GM21447 (cell line): ENCODE measurements at regions not wholly inside any gene's neighbourhood (a gene's known extent, or its start where the extent isn't known, plus 50 kb on each side); places are given as distances from the start of the nearest gene placed in this dataset.
A peak's percentile ranks its signal among the peaks of the same experiment; 100 is the strongest.
"Not testable (repeated sequence)": the region's sequence is repeated elsewhere in the genome, so short reads cannot be mapped to it uniquely, and the experiment has no call there.

Experiments used
- ATAC-seq: cut with Tn5 transposase; IDR thresholded peaks from one replicate; pipeline ENCODE4 v1.9.1; 2021; ENCODE audit not compliant: unreplicated experiment

- not testable (repeated sequence) for ATAC-seq
These were observed 95.5 kb upstream of the PLEKHM1 start for GRCh38 chr17:45585794-45586650.

DNA sequence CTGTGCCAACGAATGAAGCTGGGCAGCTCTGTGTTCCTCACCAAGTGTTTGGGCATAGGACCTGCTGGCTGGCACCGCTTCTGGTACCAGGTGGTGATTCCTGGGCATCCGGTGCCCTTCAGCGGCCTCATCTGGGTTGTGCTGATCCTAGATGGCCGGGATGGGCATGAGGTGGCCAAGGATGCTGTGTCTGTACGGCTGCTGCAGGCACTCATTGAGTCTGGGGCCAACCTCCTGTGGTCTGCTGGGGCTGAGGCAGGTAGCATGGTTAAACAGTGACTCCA, 96.1 kb upstream of the PLEKHM1 start:
- not testable (repeated sequence) for ATAC-seq

DNA sequence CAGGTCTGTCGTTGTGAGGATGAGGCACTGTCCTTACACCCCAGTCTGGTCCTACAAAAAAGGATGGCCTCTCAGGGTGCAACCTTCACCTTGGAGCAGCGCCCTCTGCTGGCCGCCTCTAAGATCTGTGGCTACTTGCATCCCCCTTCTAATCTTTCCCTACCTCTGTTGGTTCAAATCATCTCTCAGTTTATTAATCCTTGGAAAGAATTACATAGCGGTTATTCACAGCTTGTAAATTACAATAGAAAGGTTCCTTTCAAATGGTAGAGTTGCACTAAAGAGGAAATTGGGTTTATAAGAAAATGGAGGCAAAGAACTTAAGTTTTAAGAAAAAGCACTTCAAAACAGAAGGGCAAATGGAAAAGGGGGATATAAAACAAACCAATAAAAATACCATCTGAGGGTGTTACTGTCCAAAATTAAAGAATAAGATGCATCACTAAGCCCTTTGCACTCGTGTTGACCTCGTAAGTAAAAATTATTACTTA, 102.0 kb upstream of the PLEKHM1 start:
- ATAC-seq, result not testable (repeated sequence)

- ATAC-seq, result not testable (repeated sequence)
These were observed 105.8 kb upstream of the PLEKHM1 start for GRCh38 chr17:45596347-45596746.

DNA sequence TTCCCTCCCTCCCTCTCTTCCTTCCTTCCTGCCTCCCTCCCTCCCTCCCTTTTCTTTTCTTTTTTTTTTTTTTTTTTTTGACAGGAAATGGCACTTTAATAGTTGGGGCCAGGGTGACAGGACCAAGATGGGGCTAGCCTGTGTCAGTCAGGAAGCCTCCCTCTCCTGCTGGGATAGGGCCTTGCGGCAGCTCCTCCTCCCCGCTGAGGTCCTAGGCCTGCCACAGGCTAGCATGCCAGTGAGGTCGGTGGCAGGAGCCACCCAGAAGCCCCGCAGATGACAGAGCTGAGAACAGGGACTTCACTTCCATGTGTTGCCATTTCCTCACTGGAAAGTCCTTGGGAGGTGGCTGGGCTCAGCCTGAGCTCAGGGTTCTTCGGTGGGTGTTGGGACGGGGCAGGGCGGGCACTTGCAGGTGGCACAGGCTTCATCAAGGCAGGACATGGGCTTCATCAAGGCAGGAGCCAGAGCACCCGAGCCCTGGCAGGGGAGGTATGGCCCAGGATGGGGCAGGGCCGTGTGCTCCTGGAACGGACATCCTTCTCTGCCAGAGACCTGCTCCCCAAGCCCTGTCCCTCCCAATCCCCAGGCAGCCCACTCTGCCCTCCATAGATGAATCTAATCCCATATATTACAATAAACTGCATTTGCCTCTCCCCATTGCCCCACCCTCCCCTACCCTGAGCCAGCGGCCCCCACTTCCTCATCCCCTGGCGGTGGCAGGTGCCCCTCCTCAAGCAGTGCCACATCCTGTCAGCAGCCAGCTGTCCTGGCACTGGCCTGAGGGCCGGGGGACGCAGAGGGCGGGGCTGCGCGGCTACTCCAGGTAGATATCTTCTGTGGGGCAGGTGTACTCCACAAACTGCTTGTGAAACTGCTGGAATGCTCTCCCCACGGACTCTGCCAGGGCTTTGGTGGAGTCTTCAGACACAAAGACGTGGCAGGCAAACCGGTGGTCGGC, 109.8 kb upstream of the PLEKHM1 start:
- not testable (repeated sequence) for ATAC-seq

DNA sequence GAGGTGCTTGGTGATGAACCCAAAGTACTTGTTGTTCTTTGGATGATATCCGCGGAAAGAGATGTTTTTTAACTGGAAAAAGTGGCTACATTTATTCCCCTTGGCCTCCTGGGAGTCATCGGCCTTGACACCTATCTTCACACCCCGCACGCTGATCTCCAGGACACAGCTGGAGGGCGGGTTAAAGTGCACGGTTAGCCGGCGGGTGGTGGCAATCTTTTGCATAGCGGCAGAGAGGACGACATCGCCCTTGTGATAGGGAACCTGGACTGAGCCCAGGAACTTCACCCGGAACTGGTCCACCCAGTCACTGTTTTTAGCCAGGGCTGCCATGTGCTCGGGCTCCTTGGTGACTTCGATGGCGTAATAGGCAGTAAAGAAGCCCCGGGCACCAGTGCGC, 110.5 kb upstream of the PLEKHM1 start:
- not testable (repeated sequence) for ATAC-seq

- ATAC-seq, result not testable (repeated sequence)
These were observed 111.4 kb upstream of the PLEKHM1 start for GRCh38 chr17:45601605-45602539.

DNA sequence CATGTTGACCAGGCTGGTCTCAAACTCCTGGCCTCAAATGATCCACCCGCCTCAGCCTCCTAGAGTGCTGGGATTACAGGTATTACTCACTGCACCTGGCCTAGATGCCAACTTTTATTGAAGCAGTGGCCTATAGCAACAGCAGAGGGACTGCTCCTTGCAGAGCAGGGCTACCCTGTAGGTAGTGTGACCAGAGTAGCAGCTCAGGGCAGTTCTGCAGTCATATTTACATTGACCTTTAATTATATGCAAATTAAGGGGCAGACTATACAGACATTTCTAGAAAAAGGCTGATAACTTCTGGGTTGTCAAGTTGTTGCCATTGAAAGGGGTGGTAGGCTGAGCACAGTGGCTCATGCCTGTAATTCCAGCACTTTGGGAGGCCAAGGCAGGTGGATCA, 115.2 kb upstream of the PLEKHM1 start:
- not testable (repeated sequence) for ATAC-seq

GRCh38 chr17:45619984-45620405, 129.5 kb upstream of the PLEKHM1 start:
- peak; percentile 98 for ATAC-seq

DNA sequence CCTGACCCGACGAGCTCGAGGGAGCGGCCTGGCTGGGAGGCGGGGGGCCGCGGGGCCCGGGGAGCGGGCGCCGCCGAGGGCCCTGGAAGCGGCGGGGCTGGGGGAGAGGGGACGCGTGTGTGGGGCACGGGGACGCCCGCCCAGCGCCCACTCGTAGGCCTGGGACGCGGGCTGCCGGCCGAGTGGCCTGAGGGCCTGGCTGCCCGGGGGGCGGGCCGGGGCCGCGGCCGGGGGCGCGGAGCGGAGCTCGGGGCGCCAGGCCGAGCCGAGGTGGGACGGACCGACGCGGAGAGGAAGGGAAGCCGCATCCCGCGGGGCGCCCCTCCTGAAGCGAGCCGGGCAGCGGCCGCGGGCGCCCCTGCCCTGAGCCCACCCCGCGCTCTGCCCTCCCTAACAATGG, 129.9 kb upstream of the PLEKHM1 start:
- ATAC-seq, result peak; percentile 36

- ATAC-seq, result not testable (repeated sequence)
These were observed 130.6 kb upstream of the PLEKHM1 start for GRCh38 chr17:45621087-45621486.

DNA sequence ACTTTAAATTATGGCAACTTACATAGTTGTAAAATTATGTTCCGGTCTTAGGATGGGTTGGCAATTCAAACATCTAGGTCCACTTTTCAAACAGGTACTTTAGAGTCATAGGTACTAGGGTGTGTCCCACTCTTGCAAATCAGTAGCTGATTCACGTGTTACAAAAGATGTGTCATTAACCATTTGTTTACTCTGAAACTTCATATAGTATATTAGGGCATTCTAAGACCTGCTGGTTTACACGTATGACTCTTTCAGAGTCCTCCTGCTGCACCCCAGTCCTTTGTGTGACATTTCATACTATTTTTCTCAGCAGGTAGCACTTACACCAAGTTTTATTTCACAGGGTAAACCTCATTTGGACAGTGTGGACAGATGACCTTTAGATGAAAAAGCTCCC, 131.8 kb upstream of the PLEKHM1 start:
- not testable (repeated sequence) for ATAC-seq

DNA sequence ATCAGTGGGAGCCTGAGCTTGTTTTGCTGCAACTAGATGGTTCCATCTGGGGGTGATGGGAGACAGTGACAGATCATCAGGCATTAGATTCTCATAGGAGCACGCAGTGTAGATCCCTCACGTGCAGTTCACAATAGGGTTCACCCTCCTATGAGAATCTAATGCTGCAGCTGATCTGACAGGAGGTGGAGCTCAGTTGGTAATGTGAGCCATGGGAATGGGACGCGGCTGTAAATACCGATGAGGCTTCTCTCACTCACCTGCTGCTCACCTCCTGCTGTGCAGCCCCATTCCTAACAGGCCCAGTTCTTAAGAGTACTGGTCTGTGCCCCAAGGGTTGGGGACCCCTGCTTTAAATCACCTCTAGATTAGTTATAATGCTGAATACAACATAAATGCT, 137.5 kb upstream of the PLEKHM1 start:
- ATAC-seq, result no peak

- ATAC-seq, result no peak
These were observed 141.4 kb upstream of the PLEKHM1 start for GRCh38 chr17:45631941-45632340.

- ATAC-seq, result no peak
These were observed 144.7 kb upstream of the CRHR1 start for GRCh38 chr17:45639297-45639849.

GRCh38 chr17:45640141-45640850, 143.8 kb upstream of the CRHR1 start:
- ATAC-seq, result no peak

DNA sequence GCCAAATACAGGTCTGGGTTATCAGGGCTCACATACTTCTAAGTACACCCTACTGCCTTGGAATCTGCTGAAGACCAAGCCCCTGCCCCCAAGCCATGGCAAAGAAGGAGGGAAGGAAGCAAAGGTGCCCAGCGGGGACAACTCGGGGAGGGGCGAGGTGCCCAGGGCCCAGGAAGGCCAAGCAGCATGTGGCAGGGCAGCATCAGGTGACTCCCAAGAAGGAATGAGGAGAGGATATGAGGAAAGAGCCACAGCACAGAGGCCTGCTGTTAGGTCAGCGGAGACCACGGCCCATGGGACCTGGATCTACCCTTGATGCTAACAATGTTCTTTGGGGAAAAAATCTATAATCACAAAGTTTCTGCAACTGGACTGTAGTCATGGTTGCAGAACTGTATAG, 142.6 kb upstream of the CRHR1 start:
- no peak for ATAC-seq

DNA sequence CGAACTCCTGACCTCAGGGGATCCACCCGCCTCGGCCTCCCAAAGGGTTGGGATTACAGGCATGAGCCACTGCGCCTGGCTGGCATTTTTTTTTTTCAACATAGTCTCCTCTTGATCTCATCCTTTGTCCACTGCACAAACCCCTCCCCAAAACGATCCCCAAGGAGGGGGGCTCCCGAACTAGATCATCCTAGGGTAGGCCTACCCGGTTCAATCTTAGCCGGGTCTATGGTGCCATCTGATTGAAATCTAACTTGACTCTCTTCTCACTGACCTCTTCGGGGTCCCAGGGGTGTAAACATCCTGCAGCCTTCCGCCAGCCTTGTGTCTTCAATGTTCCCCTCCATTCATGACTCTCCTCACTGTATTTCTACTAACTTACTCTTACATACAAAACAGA, 140.5 kb upstream of the CRHR1 start:
- ATAC-seq, result no peak

- not testable (repeated sequence) for ATAC-seq
These were observed 139.5 kb upstream of the CRHR1 start for GRCh38 chr17:45644637-45645036.

DNA sequence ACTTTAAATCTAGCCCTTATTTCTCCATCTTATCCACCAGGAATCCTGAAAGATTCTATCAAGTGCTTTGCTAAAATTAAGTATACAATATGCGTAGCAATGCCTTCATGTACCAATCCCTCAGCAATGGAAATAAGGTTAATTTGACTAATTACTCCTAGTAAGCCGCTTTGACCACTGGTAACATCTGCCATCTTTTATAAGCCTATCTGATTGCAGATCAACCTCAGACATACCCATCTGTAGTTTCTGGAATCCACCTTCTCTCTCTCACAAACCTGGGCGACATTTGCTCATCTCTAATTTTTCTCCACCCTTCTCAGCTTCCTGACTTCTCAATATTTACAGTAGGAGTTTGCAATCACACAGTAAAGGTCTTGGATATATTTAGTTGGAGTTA, 138.8 kb upstream of the CRHR1 start:
- ATAC-seq, result no peak
